Activated B cell treated with CpG ODN at 0.5 μM for 24 hours (primary cell): ENCODE measurements at regions not wholly inside any gene's neighbourhood (a gene's known extent, or its start where the extent isn't known, plus 50 kb on each side); places are given as distances from the start of the nearest gene placed in this dataset.
A peak's percentile ranks its signal among the peaks of the same experiment; 100 is the strongest.
"Not testable (repeated sequence)": the region's sequence is repeated elsewhere in the genome, so short reads cannot be mapped to it uniquely, and the experiment has no call there.

ENCODE experiments used
- ATAC-seq: fragments of 200-7000 bp; cut with Tn5 transposase; one replicate; pipeline ENCODE4 v1.10.0; 2021; ENCODE audit warnings: low read depth, mild to moderate bottlenecking, moderate library complexity
- CTCF ChIA-PET: fragments of 350-600 bp; sonication (Branson Sonifier 250); formaldehyde crosslinking; loops from one replicate; lab custom pipeline; 2021; ENCODE audit warnings: antibody characterized with exemption; lab: Charles Lee
- POLR2A ChIA-PET: fragments of 350-600 bp; sonication (Branson Sonifier 250); formaldehyde crosslinking; loops from one replicate; lab custom pipeline; 2021; ENCODE audit warnings: antibody characterized with exemption; lab: Charles Lee
- DNase-seq: peaks from one replicate; pipeline ENCODE4 v3.0.0; 2022
- H3K27ac Mint-ChIP-seq: one replicate; pipeline ENCODE4 v1.8.0; 2020; ENCODE audit warnings: mixed read lengths
- H3K27me3 Mint-ChIP-seq: one replicate; pipeline ENCODE4 v1.8.0; 2021; ENCODE audit warnings: mixed read lengths
- H3K36me3 Mint-ChIP-seq: one replicate; pipeline ENCODE4 v1.8.0; 2021; ENCODE audit warnings: low read depth, mixed read lengths
- H3K4me1 Mint-ChIP-seq: one replicate; pipeline ENCODE4 v1.8.0; 2021; ENCODE audit warnings: mixed read lengths
- H3K4me3 Mint-ChIP-seq: one replicate; pipeline ENCODE4 v1.8.0; 2020; ENCODE audit warnings: mild to moderate bottlenecking, mixed read lengths
- H3K9me3 Mint-ChIP-seq: one replicate; pipeline ENCODE4 v1.8.0; 2020; ENCODE audit warnings: mixed read lengths
- intact Hi-C: fragments of 100-400 bp; cut with micrococcal nuclease; formaldehyde crosslinking; loops from one replicate; pipeline ENCODE4 v1.15.1; 2024
- TF ChIP-seq, protein P1 (sequence below): fragments of 200-600 bp; IDR thresholded peaks from one replicate; pipeline ENCODE4 v1.8.0; 2022; ENCODE audit warnings: antibody characterized with exemption, mild to moderate bottlenecking

DNA sequence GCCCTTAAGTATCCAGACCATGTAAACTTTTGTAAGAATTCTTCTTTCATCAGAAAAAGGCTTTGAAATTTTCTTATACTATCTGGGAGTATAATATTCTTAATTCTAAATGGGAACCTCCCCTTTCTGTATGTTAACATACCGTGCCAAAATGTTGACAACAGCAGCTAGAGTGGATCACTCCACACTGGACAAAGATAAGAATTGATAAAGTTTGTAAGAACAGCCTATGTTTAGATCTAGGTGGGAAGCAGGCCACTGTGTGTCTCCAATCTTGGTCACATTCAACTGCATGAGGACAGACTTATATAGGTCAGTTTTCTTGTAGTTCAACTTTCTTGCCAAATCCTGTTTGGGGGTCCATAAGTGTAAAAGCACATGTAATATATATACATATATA lies 235.7 kb downstream of the RPIA start:
- H3K9me3 Mint-ChIP-seq = no peaks in the 10 kb centered on the region
- H3K36me3 Mint-ChIP-seq = no peaks in the 10 kb centered on the region
- ATAC-seq (no peak), DNase-seq (no peak)
- H3K27ac Mint-ChIP-seq = no peak overlapping the region
- no peaks in the 10 kb centered on the region for H3K4me1 Mint-ChIP-seq
- no peaks in the 10 kb centered on the region for H3K27me3 Mint-ChIP-seq
- no peak overlapping the region for H3K4me3 Mint-ChIP-seq
- CTCF ChIA-PET = no interaction called here
- POLR2A ChIA-PET = no interaction called here
- intact Hi-C loops = no loop called here
- TF ChIP-seq, protein P1, sequence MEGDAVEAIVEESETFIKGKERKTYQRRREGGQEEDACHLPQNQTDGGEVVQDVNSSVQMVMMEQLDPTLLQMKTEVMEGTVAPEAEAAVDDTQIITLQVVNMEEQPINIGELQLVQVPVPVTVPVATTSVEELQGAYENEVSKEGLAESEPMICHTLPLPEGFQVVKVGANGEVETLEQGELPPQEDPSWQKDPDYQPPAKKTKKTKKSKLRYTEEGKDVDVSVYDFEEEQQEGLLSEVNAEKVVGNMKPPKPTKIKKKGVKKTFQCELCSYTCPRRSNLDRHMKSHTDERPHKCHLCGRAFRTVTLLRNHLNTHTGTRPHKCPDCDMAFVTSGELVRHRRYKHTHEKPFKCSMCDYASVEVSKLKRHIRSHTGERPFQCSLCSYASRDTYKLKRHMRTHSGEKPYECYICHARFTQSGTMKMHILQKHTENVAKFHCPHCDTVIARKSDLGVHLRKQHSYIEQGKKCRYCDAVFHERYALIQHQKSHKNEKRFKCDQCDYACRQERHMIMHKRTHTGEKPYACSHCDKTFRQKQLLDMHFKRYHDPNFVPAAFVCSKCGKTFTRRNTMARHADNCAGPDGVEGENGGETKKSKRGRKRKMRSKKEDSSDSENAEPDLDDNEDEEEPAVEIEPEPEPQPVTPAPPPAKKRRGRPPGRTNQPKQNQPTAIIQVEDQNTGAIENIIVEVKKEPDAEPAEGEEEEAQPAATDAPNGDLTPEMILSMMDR = no peak

DNA sequence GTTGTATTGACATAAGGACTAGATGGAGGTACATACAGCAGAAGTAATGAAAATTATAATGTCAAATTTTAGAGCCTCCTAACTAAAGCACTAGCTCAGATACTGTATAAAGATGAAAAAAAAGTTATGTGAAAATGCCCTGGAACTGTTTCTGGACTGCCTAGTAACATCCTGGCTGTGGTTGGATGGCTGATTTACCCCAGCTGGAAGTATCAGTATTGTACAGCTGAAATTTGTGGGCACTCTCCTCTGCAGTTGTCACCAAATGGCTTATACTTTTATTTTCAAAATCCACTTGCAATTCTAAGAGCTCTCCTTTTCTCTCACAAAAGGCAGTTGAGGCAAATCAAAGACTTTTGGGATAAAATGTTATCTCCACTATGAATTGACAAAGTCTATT lies 239.2 kb downstream of the RPIA start:
- no peak for ATAC-seq
- TF ChIP-seq, protein P1 = no peak
- Mint-ChIP-seq H3K9me3 (no peaks in the 10 kb centered on the region), H3K4me3 (no peak overlapping the region), H3K36me3 (no peaks in the 10 kb centered on the region), H3K4me1 (peaks cover 13% of the 10 kb centered on the region), H3K27ac (no peak overlapping the region), H3K27me3 (no peaks in the 10 kb centered on the region)
- CTCF ChIA-PET = no interaction called here
- intact Hi-C loops = loop anchor here (5.0 kb wide), 1 partner anchor 48 kb away; no protein-coding TSS in a partner anchor
- POLR2A ChIA-PET = no interaction called here
- DNase-seq = no peak

DNA sequence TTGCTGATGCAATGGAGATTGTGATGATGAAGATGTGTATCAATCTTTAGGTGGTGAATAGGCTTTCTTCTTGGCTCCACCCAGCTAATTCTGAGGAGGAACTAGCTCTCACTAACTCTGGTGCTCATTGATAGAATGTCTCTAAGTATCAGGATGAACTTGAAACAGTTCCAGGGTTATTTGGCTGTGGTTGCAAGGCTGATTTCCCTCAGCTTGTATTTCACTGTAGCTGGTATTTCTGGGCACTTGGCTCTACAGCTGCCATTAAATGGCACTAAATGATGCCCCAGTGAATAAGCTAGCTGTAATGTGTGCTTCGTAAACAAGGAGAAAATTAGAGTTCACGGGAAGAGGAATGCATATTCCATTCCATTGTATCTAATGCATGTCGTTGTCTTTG lies 241.2 kb downstream of the RPIA start:
- H3K36me3 Mint-ChIP-seq = no peaks in the 10 kb centered on the region
- peaks cover 13% of the 10 kb centered on the region for H3K4me1 Mint-ChIP-seq
- H3K27ac Mint-ChIP-seq = no peak overlapping the region
- DNase-seq = no peak
- TF ChIP-seq, protein P1 = no peak
- POLR2A ChIA-PET = no interaction called here
- no peak overlapping the region for H3K4me3 Mint-ChIP-seq
- H3K27me3 Mint-ChIP-seq = no peaks in the 10 kb centered on the region
- no peaks in the 10 kb centered on the region for H3K9me3 Mint-ChIP-seq
- peak; percentile 49 for ATAC-seq
- intact Hi-C loops = loop anchor here (5.0 kb wide), 1 partner anchor 50 kb away; no protein-coding TSS in a partner anchor
- CTCF ChIA-PET = interaction anchor here (1.0 to 2.9 kb wide), 2 partner anchors 13 to 53 kb away, joined by 4 to 9 read pairs; no protein-coding TSS in a partner anchor

DNA sequence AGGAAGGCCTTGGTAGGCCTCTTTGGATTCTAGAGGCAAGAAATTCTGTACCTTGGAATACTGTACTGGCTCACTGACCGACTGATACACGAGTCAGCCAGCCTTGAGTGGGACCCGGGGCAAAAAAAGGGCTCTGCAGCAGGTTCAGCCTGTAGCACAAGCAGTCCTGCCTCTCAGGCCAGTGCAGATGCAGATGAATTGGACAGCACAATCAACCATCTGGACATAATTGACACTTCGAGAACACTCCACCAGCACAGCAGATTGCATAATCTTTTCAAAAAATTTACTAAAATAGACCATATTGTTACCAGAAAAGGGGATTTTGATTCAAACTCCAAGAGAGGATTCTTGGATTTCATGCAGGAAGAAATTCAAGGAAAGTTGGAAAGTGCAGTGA lies 241.6 kb downstream of the RPIA start:
- Mint-ChIP-seq H3K4me1 (peaks cover 13% of the 10 kb centered on the region), H3K9me3 (no peaks in the 10 kb centered on the region), H3K27ac (no peak overlapping the region), H3K27me3 (no peaks in the 10 kb centered on the region), H3K36me3 (no peaks in the 10 kb centered on the region), H3K4me3 (no peak overlapping the region)
- intact Hi-C loops = loop anchor here (5.0 kb wide), 1 partner anchor 51 kb away; no protein-coding TSS in a partner anchor
- ChIA-PET POLR2A (no interaction called here), CTCF (interaction anchor here (1.0 to 2.9 kb wide), 2 partner anchors 14 to 53 kb away, joined by 4 to 9 read pairs; no protein-coding TSS in a partner anchor)
- TF ChIP-seq, protein P1 = no peak
- DNase-seq (no peak), ATAC-seq (no peak)

DNA sequence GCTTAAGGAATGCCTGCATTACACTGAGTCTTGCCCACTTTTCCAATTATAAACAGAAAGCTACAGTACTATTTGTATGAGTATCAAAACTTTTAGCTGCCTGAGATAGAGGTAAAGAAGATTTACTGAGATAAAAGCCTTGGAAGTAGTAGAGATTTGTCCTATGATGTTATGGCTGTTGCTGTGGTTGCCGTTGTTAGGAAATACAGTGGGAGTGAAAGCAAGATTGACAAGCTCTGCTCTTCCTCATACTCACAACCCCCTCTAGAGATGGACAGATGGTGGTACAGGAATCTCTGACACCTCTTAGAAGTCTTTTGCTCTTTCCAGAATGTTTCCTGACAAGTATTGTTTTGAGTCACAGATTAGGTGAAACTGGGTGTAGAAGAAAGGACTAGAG lies 242.5 kb downstream of the RPIA start:
- H3K9me3 Mint-ChIP-seq = no peaks in the 10 kb centered on the region
- no peaks in the 10 kb centered on the region for H3K36me3 Mint-ChIP-seq
- no peaks in the 10 kb centered on the region for H3K27me3 Mint-ChIP-seq
- H3K27ac Mint-ChIP-seq = no peak overlapping the region
- CTCF ChIA-PET = interaction anchor here (1.1 to 2.9 kb wide), 3 partner anchors 9 to 54 kb away, joined by 3 to 9 read pairs (median 4); no protein-coding TSS in a partner anchor
- intact Hi-C loops = loop anchor here (5.0 kb wide), 1 partner anchor 52 kb away; no protein-coding TSS in a partner anchor
- ATAC-seq = no peak
- no peak overlapping the region for H3K4me3 Mint-ChIP-seq
- POLR2A ChIA-PET = no interaction called here
- no peak for DNase-seq
- peaks cover 13% of the 10 kb centered on the region for H3K4me1 Mint-ChIP-seq
- TF ChIP-seq, protein P1 = no peak

DNA sequence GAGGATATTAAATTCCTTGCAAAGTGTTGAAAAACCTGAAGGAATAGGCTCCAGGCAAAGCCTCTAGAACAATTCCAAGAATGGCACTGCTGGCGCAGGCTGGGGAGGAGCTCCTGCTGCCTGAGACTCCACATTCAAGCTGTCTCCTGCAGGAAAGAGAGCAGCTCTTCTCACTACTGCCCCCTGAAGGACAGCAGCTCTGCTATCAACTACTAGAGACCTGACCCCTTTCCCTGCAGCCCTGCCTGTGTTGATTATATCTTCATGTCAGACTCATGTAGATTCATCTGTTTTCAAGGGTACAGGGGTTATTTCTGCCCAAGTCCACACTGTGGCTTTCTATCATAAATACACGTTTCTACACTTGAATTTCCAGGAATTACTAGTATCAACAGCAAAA lies 249.7 kb downstream of the RPIA start:
- DNase-seq, POLR2A ChIA-PET, H3K9me3 Mint-ChIP-seq, H3K36me3 Mint-ChIP-seq, ATAC-seq, H3K4me1 Mint-ChIP-seq, H3K4me3 Mint-ChIP-seq, intact Hi-C loops, H3K27ac Mint-ChIP-seq, H3K27me3 Mint-ChIP-seq: not testable (repeated sequence)
- CTCF ChIA-PET = interaction anchor here (1.7 kb wide), 1 partner anchor 37 kb away, joined by 5 read pairs; no protein-coding TSS in a partner anchor
